D721Med (cell line): ENCODE measurements at regions not wholly inside any gene's neighbourhood (a gene's known extent, or its start where the extent isn't known, plus 50 kb on each side); places are given as distances from the start of the nearest gene placed in this dataset.

ENCODE experiments used
- DNase-seq: peaks from one replicate; pipeline ENCODE4 v3.0.0; 2011; ENCODE audit warnings: low spot score; ENCODE audit not compliant: insufficient read length
- FAIRE-seq: peaks from 2 replicates; lab custom pipeline; 2011; peaks lifted over from hg19 to GRCh38; lab: Jason Lieb, UNC
- TF ChIP-seq, protein P1 (sequence below): IDR thresholded peaks from 2 replicates; pipeline ENCODE4 v1.5.1; 2012; ENCODE audit warnings: mild to moderate bottlenecking, control low read depth; ENCODE audit not compliant: insufficient read depth; ENCODE audit errors: missing control alignments

DNA sequence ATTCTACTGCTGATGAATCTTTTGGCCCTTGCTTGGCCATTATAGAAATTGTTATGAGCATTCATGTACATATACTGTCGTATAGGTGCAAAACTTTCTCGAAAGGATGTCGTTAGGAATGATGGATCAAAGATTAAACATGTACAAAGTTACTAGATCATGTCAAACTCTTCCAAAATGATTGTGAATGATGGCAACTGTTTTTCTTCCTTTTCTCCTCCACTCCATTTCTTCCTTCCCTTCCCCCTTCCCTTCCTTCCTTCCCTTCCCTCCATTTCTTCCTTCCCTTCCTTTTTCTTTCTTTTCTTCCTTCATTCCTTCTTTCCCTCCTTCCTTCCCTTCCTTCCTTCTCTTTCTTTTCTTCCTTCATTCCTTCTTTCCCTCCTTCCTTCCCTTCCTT is 973.9 kb downstream of the CDH11 start:
- no peak for FAIRE-seq

DNA sequence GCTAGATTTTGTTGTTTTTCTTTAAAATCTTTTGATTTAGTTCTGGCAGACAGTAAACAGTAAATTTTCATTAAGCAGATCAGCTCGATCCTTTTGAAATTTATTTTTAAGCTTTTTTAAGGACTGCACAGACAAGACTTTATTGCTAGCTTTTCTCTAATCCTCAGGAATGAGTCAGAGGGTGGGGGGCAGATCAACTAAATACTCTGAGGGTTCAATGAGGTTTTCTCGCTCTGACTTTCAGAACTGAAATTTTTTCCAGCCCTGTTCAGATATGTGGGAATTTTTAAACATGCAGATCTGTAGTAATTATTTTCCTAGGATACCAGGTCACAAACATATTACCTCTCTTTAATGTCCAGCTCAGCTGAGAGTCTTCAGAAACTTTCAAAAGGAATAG is 977.2 kb downstream of the CDH11 start:
- no peak for FAIRE-seq
- TF ChIP-seq, protein P1, sequence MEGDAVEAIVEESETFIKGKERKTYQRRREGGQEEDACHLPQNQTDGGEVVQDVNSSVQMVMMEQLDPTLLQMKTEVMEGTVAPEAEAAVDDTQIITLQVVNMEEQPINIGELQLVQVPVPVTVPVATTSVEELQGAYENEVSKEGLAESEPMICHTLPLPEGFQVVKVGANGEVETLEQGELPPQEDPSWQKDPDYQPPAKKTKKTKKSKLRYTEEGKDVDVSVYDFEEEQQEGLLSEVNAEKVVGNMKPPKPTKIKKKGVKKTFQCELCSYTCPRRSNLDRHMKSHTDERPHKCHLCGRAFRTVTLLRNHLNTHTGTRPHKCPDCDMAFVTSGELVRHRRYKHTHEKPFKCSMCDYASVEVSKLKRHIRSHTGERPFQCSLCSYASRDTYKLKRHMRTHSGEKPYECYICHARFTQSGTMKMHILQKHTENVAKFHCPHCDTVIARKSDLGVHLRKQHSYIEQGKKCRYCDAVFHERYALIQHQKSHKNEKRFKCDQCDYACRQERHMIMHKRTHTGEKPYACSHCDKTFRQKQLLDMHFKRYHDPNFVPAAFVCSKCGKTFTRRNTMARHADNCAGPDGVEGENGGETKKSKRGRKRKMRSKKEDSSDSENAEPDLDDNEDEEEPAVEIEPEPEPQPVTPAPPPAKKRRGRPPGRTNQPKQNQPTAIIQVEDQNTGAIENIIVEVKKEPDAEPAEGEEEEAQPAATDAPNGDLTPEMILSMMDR = no peak

More for the DNA sequence above, 973.9 kb downstream of the CDH11 start:
- TF ChIP-seq, protein P1 = no peak
- no peak for DNase-seq

DNA sequence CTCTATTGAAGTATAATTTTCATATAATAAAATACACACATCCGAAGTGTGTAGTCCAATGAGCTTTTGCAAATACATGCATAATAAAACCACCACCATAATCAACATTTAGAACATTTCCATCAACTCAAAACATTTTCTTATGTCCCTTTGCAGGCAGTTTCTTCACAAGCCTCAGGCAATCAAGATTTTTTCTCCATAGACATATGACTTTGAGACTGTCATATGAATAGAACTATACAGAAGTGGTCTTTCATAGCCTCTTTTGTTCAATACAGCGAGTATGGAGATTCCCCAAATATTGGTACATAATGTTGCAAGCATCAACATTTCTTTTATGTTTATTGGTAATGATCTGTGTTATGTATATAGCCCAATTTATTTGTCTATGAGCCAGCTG is 983.2 kb downstream of the CDH11 start:
- TF ChIP-seq, protein P1 = no peak
- FAIRE-seq (no peak), DNase-seq (no peak)

More for the DNA sequence above, 977.2 kb downstream of the CDH11 start:
- DNase-seq = no peak

DNA sequence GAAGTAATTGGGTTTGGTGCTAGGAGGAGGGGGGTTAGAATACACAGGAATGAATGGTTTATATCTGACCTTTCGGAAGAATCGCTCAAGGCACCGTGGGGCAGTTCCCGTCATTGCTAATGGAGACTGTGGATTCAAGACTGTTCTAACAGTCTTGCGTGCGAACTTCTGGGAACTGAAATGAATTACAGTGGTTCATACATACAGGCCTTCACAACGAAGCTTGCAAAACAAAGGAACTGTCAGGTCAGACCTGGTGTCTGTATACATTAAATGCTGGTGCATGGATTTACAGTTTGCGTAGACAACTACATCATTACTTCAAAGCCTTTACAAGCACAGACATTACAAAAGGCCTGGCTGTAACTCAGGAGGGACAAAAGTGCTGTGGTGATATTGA is 983.9 kb downstream of the CDH11 start:
- no peak for FAIRE-seq
- no peak for DNase-seq
- TF ChIP-seq, protein P1 = no peak

DNA sequence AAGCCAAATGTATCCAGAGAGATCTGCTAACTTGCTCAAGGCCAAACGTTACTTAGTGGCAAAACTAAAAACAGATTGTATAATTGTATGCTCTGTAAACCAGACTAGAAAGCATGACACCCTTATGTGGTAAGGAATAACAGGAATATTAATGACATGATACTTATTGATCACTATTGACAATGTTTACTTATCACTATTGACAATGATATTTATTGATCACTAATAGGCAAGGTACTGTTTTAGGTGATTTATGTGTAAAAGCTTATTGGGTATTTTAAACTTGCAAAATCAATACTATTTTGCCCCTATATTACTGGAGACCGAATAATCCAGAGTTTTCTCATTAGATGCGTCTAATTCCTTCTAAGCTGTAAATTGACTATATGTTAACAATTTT is 985.1 kb downstream of the CDH11 start:
- no peak for DNase-seq
- no peak for FAIRE-seq
- TF ChIP-seq, protein P1 = no peak

DNA sequence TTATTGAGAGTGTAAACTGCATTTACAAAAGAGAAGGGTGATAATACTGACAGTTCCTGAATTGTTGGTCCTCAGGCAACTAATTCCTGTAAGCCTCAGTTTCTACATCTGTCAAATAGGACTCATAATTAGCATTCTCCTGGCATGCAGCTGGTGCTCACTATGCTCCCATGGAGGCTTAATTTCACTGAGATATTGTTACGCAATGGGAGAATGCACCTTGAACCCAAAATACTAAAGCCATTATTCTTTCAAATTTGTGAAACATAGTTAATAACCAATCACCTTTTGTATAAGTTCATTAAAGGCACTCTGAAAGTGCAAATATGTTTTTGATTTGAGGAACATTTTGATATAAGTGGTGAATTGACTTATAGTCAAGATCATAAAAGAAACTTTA is 985.5 kb downstream of the CDH11 start:
- FAIRE-seq (no peak), DNase-seq (no peak)
- TF ChIP-seq, protein P1 = no peak

DNA sequence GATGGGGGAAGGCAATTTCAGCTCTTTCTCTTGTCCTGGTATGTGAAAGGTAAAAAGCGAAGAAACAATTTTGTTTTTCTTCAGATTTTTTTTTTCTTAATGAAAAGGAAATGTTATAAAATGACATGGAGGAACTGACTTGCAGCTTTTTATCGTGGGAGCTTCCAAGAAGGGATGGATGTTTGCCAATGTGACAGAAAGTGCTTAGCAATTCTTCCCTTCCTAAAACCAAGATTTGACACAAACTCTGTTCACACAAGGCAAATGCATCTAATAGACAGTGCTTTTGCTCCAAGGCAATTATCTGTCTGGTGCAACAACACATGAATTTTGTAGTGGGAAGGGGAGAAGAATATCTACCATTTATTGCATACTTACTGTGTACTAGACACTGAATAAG is 988.5 kb downstream of the CDH11 start:
- FAIRE-seq (no peak), DNase-seq (no peak)
- TF ChIP-seq, protein P1 = no peak
